Suprapubic skin (tissue), 4 donors: ENCODE measurements at regions not wholly inside any gene's neighbourhood (a gene's known extent, or its start where the extent isn't known, plus 50 kb on each side); places are given as distances from the start of the nearest gene placed in this dataset.

Experiments used
- DNase-seq, 2 donors: peaks; one replicate each; pipeline ENCODE4 v3.0.0-alpha.2; 2019; ENCODE audit warnings: low spot score in 2 of 2
- H3K27ac ChIP-seq: fragments of 200-600 bp; sonication (generic); one replicate; pipeline ENCODE4 v1.5.1; 2019
- H3K27me3 ChIP-seq: fragments of 200-600 bp; sonication (generic); one replicate; pipeline ENCODE4 v1.5.1; 2019
- H3K36me3 ChIP-seq: fragments of 200-600 bp; sonication (generic); one replicate; pipeline ENCODE4 v1.5.1; 2019
- H3K4me1 ChIP-seq: fragments of 200-600 bp; sonication (generic); one replicate; pipeline ENCODE4 v1.5.1; 2019
- H3K4me3 ChIP-seq: fragments of 200-600 bp; sonication (generic); one replicate; pipeline ENCODE4 v1.5.1; 2019; ENCODE audit warnings: mild to moderate bottlenecking
- H3K9me3 ChIP-seq: fragments of 200-600 bp; sonication (generic); one replicate; pipeline ENCODE4 v1.5.1; 2019
- CTCF ChIP-seq, 2 donors: fragments of 200-600 bp in 1 of 2; fragments of 450-650 bp in 1 of 2; sonication (generic) in 1 of 2; IDR thresholded peaks; one replicate each; pipeline ENCODE4 v1.5.1; 2016 to 2019; ENCODE audit warnings: antibody characterized with exemption in 2 of 2, mild to moderate bottlenecking in 1 of 2, moderate library complexity in 1 of 2
- EP300 ChIP-seq: sonication (generic); formaldehyde crosslinking; IDR thresholded peaks from one replicate; pipeline ENCODE4 v1.6.1; 2017; ENCODE audit warnings: antibody characterized with exemption
- POLR2A ChIP-seq, 2 donors: fragments of 450-650 bp; IDR thresholded peaks; one replicate each; pipeline ENCODE4 v1.6.1; 2017; ENCODE audit warnings: antibody characterized with exemption in 2 of 2, mild to moderate bottlenecking in 2 of 2, moderate library complexity in 2 of 2
- POLR2AphosphoS5 ChIP-seq, 3 donors: sonication (generic); formaldehyde crosslinking; IDR thresholded peaks; one replicate each; pipeline ENCODE4 v1.6.1; 2017; ENCODE audit warnings: antibody characterized with exemption in 3 of 3
- WGBS: methylation state at CpG from one replicate; pipeline ENCODE4 v1.1.5; 2018; 5-methylcytosine and 5-hydroxymethylcytosine counted together

- no peak for DNase-seq
- H3K36me3 ChIP-seq, result no peaks in the 10 kb centered on the region
- no peak overlapping the region for H3K4me3 ChIP-seq
- H3K9me3 ChIP-seq, result no peaks in the 10 kb centered on the region
- no peaks in the 10 kb centered on the region for H3K4me1 ChIP-seq
- H3K27me3 ChIP-seq, result no peaks in the 10 kb centered on the region
- no peak for TF ChIP-seq POLR2A (IDR thresholded peaks at IDR 0.05)
- TF ChIP-seq EP300, result no peak
- TF ChIP-seq CTCF (IDR thresholded peaks at IDR 0.05), result no peak
- TF ChIP-seq POLR2AphosphoS5 (IDR thresholded peaks at IDR 0.05), result no peak
- no peak overlapping the region for H3K27ac ChIP-seq
- WGBS, result 64% methylated on average over 3 of the region's 3 CpGs
Observed at GRCh38 chr20:51959066-51959542, 156.8 kb upstream of the SALL4 start.

DNA sequence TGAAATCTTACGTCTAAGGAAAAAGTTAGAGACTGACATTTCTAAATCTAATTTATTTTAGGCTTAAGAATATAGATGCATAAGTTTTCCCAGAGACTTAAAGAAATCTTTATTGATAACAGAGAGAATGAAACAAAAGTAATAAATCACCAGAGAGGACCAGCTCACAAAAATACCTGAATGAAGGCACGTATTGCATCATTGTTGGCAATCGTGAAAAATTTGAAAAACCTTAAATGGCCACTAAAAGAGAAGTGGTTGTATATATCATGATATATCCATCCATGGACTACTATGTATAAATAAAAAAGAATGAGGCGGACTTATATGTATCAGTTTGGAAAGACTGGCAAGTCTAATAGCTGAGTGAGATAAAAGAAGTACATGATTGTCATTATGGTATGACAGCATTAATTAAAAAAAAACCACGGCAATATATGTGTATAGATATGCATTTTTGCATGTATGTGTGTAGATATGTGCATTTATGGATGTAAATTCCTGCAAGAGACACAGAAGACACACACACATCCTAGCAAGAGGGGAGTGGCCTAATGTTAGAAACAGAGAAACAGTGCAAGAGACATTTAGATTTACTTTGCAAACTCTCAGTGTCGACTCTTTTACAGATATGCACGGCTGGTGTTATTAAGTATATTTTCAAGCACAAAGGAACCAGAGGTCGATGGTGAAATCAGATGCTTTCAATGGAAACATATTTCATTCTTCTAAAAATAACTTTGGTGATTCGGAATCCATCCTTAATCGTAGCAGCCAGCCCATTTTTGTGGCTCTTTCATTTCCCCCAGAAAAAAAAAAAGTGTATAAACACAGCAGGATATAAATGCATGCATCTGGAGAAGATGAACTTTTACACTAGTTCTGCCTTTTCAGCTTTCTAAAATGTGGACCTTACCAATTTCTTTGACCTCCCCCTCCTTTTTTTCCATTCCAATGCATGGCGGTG lies 156.1 kb upstream of the SALL4 start:
- DNase-seq, result no peak
- Histone ChIP-seq H3K36me3 (no peaks in the 10 kb centered on the region), H3K27me3 (no peaks in the 10 kb centered on the region), H3K9me3 (no peaks in the 10 kb centered on the region), H3K4me1 (no peaks in the 10 kb centered on the region), H3K27ac (no peak overlapping the region), H3K4me3 (no peak overlapping the region)
- TF ChIP-seq EP300 (no peak), POLR2A (IDR thresholded peaks at IDR 0.05) (no peak), CTCF (IDR thresholded peaks at IDR 0.05) (no peak), POLR2AphosphoS5 (IDR thresholded peaks at IDR 0.05) (no peak)
- WGBS, result 58% methylated on average over 11 of the region's 11 CpGs

DNA sequence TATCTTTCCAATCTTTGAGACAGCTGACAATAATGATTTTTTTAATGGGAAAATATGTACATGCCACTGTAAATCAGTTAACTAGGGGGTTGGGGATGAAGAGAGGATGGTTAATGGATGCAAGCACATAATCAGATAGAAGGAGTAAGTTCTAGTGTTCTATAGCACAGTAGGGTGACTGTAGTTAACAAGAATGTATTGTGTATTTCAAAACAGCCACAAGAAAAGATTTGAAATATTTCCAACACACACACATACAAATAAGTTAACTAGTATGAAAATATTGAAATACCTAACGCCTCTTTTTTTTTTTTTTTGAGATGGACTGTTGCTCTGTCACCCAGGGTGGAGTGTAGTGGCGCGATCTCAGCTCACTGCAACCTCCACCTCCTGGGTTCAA lies 153.4 kb upstream of the SALL4 start:
- Histone ChIP-seq H3K4me3 (no peak overlapping the region), H3K27me3 (no peaks in the 10 kb centered on the region), H3K9me3 (no peaks in the 10 kb centered on the region), H3K4me1 (no peaks in the 10 kb centered on the region), H3K36me3 (no peaks in the 10 kb centered on the region), H3K27ac (no peak overlapping the region)
- TF ChIP-seq EP300, result no peak
- DNase-seq, result no peak
- 87% methylated on average over 3 of the region's 3 CpGs for WGBS

- Histone ChIP-seq H3K27me3 (no peaks in the 10 kb centered on the region), H3K9me3 (no peaks in the 10 kb centered on the region), H3K4me3 (no peak overlapping the region), H3K36me3 (no peaks in the 10 kb centered on the region), H3K4me1 (no peaks in the 10 kb centered on the region), H3K27ac (no peak overlapping the region)
- no peak for DNase-seq
- TF ChIP-seq EP300 (no peak), CTCF (IDR thresholded peaks at IDR 0.05) (no peak), POLR2AphosphoS5 (IDR thresholded peaks at IDR 0.05) (no peak), POLR2A (IDR thresholded peaks at IDR 0.05) (no peak)
- WGBS, result 87% methylated on average over 8 of the region's 8 CpGs
Observed at GRCh38 chr20:51953731-51954340, 151.5 kb upstream of the SALL4 start.

DNA sequence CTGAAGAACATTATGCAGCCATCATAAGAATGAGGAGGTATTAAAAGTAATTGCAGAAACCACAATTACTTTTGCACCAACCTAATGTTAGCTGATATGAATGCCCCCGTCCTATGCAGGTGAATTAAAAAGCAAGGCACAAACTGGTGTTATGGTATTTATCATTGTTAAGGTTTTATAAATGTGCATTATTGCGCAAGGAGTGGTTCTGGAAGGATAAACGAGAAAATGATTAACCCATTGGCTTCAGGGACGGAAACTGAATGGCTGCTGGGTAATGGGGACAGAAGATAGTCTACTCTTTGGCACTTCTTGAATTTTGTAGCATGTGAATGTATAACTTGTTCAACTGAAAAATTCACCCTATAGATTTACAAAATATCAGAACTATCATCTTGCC lies 148.6 kb upstream of the SALL4 start:
- WGBS, result 75% methylated on average over 4 of the region's 4 CpGs

More for the DNA sequence above, 148.6 kb upstream of the SALL4 start:
- no peak overlapping the region for H3K27ac ChIP-seq
- no peak overlapping the region for H3K4me3 ChIP-seq
- no peaks in the 10 kb centered on the region for H3K27me3 ChIP-seq
- no peaks in the 10 kb centered on the region for H3K36me3 ChIP-seq
- no peaks in the 10 kb centered on the region for H3K9me3 ChIP-seq
- TF ChIP-seq POLR2AphosphoS5 (IDR thresholded peaks at IDR 0.05) (no peak), POLR2A (IDR thresholded peaks at IDR 0.05) (no peak), EP300 (no peak), CTCF (IDR thresholded peaks at IDR 0.05) (no peak)
- no peaks in the 10 kb centered on the region for H3K4me1 ChIP-seq
- DNase-seq, result no peak
